Tibial artery (tissue), 4 donors: ENCODE measurements at regions not wholly inside any gene's neighbourhood (a gene's known extent, or its start where the extent isn't known, plus 50 kb on each side); places are given as distances from the start of the nearest gene placed in this dataset.

ENCODE experiments used
- DNase-seq, 2 donors: peaks; one replicate each; pipeline ENCODE4 v3.0.0-alpha.2; 2019
- H3K27ac ChIP-seq, 2 donors: fragments of 200-600 bp; sonication (generic) in 1 of 2; 1 replicate in 1 of 2; 2 replicates in 1 of 2; pipeline ENCODE4 v1.5.1; 2018 to 2019; ENCODE audit warnings: mild to moderate bottlenecking in 1 of 2
- H3K27me3 ChIP-seq, 2 donors: fragments of 200-600 bp; sonication (generic) in 1 of 2; one replicate each; pipeline versions ENCODE4 v1.5.1 to v1.6.0; 2016 to 2019
- H3K36me3 ChIP-seq, 3 donors: fragments of 200-600 bp; sonication (generic) in 2 of 3; one replicate each; pipeline ENCODE4 v1.5.1; 2016 to 2019; ENCODE audit warnings: mild to moderate bottlenecking in 2 of 3
- H3K4me1 ChIP-seq, 4 donors: fragments of 200-600 bp; sonication (generic) in 2 of 4; 1 replicate in 3 of 4; 2 replicates in 1 of 4; pipeline ENCODE4 v1.5.1; 2016 to 2019
- H3K4me3 ChIP-seq, 2 donors: fragments of 200-600 bp; sonication (generic) in 1 of 2; 1 replicate in 1 of 2; 2 replicates in 1 of 2; pipeline ENCODE4 v1.5.1; 2018 to 2019; ENCODE audit warnings: mild to moderate bottlenecking in 2 of 2
- H3K9me3 ChIP-seq, 3 donors: fragments of 200-600 bp; sonication (generic) in 1 of 3; one replicate each; pipeline ENCODE4 v1.5.1; 2016 to 2019
- intact Hi-C: fragments of 100-400 bp; cut with DNase I; formaldehyde crosslinking; loops from one replicate; pipeline ENCODE4 v1.15.0; 2023; ENCODE audit warnings: low total_unique reads
- TF ChIP-seq, protein P1 (sequence below), 2 experiments: fragments of 200-600 bp in 1 of 2; fragments of 450-650 bp in 1 of 2; IDR thresholded peaks; one replicate each; pipeline ENCODE4 v1.5.1; 2017 to 2019; ENCODE audit warnings: antibody characterized with exemption in 2 of 2, mild to moderate bottlenecking in 1 of 2, moderate library complexity in 1 of 2

DNA sequence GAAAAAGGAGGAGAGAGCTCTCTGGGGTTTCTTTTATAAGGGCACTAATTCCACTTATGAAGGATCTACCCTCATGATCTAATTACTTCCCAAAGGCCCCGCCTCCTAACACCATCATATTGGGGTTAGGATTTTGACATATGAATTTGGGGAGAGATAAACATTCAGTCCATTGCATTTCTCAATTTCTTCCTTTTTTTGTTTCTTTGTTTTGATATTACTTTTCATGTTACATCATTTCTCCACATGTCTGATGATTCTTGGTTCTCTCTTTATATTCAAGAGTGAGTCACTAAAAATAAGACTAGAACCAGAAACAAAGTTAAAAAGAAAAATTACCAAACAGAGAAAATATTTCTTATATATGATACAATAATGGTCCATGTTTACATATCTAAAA lies 63.2 kb upstream of the DUSP10 start:
- Histone ChIP-seq H3K4me1 (no peaks in the 10 kb centered on the region), H3K36me3 (no peaks in the 10 kb centered on the region), H3K4me3 (no peak overlapping the region), H3K27ac (no peak overlapping the region), H3K9me3 (no peaks in the 10 kb centered on the region), H3K27me3 (no peaks in the 10 kb centered on the region)
- no peak for DNase-seq
- intact Hi-C loops = no loop called here
- TF ChIP-seq, protein P1, sequence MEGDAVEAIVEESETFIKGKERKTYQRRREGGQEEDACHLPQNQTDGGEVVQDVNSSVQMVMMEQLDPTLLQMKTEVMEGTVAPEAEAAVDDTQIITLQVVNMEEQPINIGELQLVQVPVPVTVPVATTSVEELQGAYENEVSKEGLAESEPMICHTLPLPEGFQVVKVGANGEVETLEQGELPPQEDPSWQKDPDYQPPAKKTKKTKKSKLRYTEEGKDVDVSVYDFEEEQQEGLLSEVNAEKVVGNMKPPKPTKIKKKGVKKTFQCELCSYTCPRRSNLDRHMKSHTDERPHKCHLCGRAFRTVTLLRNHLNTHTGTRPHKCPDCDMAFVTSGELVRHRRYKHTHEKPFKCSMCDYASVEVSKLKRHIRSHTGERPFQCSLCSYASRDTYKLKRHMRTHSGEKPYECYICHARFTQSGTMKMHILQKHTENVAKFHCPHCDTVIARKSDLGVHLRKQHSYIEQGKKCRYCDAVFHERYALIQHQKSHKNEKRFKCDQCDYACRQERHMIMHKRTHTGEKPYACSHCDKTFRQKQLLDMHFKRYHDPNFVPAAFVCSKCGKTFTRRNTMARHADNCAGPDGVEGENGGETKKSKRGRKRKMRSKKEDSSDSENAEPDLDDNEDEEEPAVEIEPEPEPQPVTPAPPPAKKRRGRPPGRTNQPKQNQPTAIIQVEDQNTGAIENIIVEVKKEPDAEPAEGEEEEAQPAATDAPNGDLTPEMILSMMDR (IDR thresholded peaks at IDR 0.05) = no peak

DNA sequence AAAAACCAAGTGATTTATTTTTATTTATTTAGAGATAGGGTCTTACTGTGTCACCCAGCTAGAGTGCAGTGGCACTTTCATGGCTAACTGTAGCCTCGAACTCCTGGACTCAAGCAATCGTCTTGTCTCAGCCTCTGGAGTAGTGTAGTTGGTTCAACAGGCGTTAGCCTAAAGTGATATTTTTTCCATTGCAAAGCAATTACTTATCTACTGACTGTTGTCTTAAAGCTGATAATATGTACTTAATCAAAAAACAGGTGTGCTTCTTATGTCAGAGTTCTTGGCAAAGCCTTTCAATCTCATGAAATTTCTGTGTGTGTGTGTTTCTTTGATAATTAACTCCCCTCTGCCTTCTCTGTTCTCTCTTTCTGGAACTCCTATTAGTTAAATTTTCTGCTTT lies 62.4 kb upstream of the DUSP10 start:
- no peak for DNase-seq
- Histone ChIP-seq H3K27ac (no peak overlapping the region), H3K36me3 (no peaks in the 10 kb centered on the region), H3K9me3 (no peaks in the 10 kb centered on the region), H3K4me1 (no peaks in the 10 kb centered on the region), H3K27me3 (no peaks in the 10 kb centered on the region), H3K4me3 (no peak overlapping the region)
- TF ChIP-seq, protein P1 (IDR thresholded peaks at IDR 0.05) = no peak
- intact Hi-C loops = no loop called here

DNA sequence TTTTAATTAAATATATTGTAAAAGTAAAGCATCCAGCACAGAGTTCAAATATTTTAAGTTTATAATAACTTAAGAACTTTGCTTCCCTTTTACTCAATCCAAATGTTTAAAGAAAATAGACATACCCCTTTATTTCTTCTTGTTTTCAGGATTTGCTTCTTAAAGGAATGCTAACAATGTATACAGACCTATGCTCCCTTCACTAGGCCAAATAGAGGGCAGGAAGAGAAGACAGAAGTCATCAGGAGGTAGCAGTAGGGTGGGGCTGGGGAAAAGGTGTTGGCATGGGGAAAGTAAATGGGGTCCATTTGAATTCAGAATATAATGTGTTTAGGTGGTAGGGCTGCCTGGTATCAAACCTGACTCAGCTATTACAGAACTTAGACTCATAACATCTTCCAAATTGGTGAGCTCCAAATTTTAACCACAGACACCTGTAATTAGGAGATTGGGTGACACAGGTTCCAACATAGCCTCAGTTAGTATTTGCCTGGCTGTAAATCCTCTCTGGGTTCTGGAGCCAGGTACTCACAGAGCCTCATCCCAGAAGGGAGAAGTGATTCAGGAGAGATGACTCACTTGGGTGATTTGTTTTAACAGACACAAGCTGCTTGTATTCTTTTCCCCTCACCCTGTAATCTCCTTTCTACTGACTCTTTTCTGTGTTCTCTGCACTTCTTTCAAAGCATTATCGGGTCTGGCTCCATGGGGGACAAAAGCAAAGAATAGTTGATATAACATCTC lies 60.1 kb upstream of the DUSP10 start:
- H3K36me3 ChIP-seq = no peaks in the 10 kb centered on the region
- H3K4me1 ChIP-seq = no peaks in the 10 kb centered on the region
- no peaks in the 10 kb centered on the region for H3K9me3 ChIP-seq
- no peak overlapping the region for H3K4me3 ChIP-seq
- intact Hi-C loops = no loop called here
- no peaks in the 10 kb centered on the region for H3K27me3 ChIP-seq
- DNase-seq = no peak
- H3K27ac ChIP-seq = no peak overlapping the region
- TF ChIP-seq, protein P1 (IDR thresholded peaks at IDR 0.05) = no peak

DNA sequence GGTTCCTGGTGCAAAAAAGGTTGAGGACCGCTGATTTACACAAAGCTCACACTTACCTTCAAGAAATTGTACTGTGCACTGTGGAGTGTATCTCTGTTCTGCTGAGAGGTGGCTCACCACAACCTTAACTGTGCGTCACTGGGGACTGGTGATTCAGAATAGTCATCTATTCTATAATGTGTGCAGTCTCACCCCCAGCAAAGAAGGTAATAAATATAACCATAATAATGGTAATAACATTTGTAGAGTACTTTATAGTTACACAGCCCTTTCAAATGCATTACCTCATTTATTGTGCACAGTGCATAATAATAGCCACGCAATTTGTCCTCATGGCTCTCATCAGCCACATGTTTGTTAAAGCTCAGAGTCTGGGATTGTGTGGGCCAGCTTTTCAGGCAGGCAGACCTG lies 59.4 kb upstream of the DUSP10 start:
- DNase-seq = no peak

DNA sequence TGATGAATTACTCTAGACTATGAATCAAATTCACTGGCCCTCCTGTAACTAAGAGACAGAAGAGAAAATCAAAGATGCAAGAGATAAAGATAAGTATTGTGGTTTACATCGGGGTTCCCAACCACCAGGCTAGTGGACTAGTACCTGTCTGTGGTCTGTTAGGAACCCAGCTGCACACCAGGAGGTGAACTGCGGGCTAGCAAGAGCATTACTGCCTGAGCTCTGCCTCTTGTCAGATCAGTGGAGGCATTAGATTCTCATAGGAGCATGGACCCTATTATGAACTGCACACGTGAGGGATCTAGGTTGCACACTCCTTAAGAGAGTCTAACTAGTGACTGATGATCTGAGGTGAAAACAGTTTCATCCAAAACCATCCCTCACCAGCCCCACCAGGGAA lies 58.9 kb upstream of the DUSP10 start:
- Histone ChIP-seq H3K9me3 (no peaks in the 10 kb centered on the region), H3K4me1 (no peaks in the 10 kb centered on the region), H3K27ac (no peak overlapping the region), H3K36me3 (no peaks in the 10 kb centered on the region), H3K27me3 (no peaks in the 10 kb centered on the region), H3K4me3 (no peak overlapping the region)
- intact Hi-C loops = no loop called here
- TF ChIP-seq, protein P1 (IDR thresholded peaks at IDR 0.05) = no peak
- DNase-seq = no peak

More for the DNA sequence above, 59.4 kb upstream of the DUSP10 start:
- intact Hi-C loops = no loop called here
- H3K4me3 ChIP-seq = no peak overlapping the region
- H3K4me1 ChIP-seq = no peaks in the 10 kb centered on the region
- no peaks in the 10 kb centered on the region for H3K9me3 ChIP-seq
- no peaks in the 10 kb centered on the region for H3K27me3 ChIP-seq
- no peak overlapping the region for H3K27ac ChIP-seq
- no peaks in the 10 kb centered on the region for H3K36me3 ChIP-seq
- TF ChIP-seq, protein P1 (IDR thresholded peaks at IDR 0.05) = no peak
